Sigmoid colon (tissue), 6 donors: ENCODE measurements at regions not wholly inside any gene's neighbourhood (a gene's known extent, or its start where the extent isn't known, plus 50 kb on each side); places are given as distances from the start of the nearest gene placed in this dataset.
A peak's percentile ranks its signal among the peaks of the same experiment; 100 is the strongest.

Source experiments
- DNase-seq: peaks from one replicate; pipeline ENCODE4 v3.0.0-alpha.2; 2019
- H3K27ac ChIP-seq, 4 donors: fragments of 200-600 bp; sonication (generic); one replicate each; pipeline ENCODE4 v1.5.1; 2016 to 2019; ENCODE audit warnings: mild to moderate bottlenecking in 1 of 4
- H3K27me3 ChIP-seq, 3 donors: fragments of 200-600 bp; sonication (generic); one replicate each; pipeline ENCODE4 v1.5.1; 2019; ENCODE audit warnings: mild to moderate bottlenecking in 1 of 3
- H3K36me3 ChIP-seq, 4 donors: fragments of 200-600 bp; sonication (generic); one replicate each; pipeline ENCODE4 v1.5.1; 2016 to 2019
- H3K4me1 ChIP-seq, 4 donors: fragments of 200-600 bp; sonication (generic); one replicate each; pipeline ENCODE4 v1.5.1; 2017 to 2019
- H3K4me3 ChIP-seq, 4 donors: fragments of 200-600 bp; sonication (generic); one replicate each; pipeline ENCODE4 v1.5.1; 2017 to 2019; ENCODE audit warnings: mild to moderate bottlenecking in 2 of 4, moderate library complexity in 1 of 4
- H3K9me3 ChIP-seq, 4 donors: fragments of 200-600 bp in 3 of 4; sonication (generic) in 3 of 4; one replicate each; pipeline versions ENCODE4 v1.5.1 to v1.6.1; 2013 to 2019
- CTCF ChIP-seq, 4 experiments: fragments of 450-650 bp in 3 of 4; fragments of 200-600 bp in 1 of 4; IDR thresholded peaks; one replicate each; pipeline ENCODE4 v1.5.1; 2016 to 2019; ENCODE audit warnings: antibody characterized with exemption in 4 of 4, mild to moderate bottlenecking in 3 of 4, moderate library complexity in 2 of 4
- EP300 ChIP-seq, 4 donors: sonication (generic); formaldehyde crosslinking; IDR thresholded peaks; one replicate each; pipeline ENCODE4 v1.6.1; 2017; ENCODE audit warnings: antibody characterized with exemption in 4 of 4
- POLR2A ChIP-seq, 2 donors: fragments of 450-650 bp; IDR thresholded peaks; one replicate each; pipeline ENCODE4 v1.6.1; 2016; ENCODE audit warnings: antibody characterized with exemption in 2 of 2, mild to moderate bottlenecking in 2 of 2, moderate library complexity in 2 of 2
- POLR2AphosphoS5 ChIP-seq, 4 donors: sonication (generic); formaldehyde crosslinking; IDR thresholded peaks; one replicate each; pipeline ENCODE4 v1.6.1; 2017; ENCODE audit warnings: antibody characterized with exemption in 4 of 4
- WGBS, 2 donors: extraction: QIAGEN DNeasy Blood & Tissue Kit; methylation state at CpG; one replicate each; pipeline ENCODE4 v1.1.7; 2013; 5-methylcytosine and 5-hydroxymethylcytosine counted together
- intact Hi-C: fragments of 100-400 bp; cut with DNase I; formaldehyde crosslinking; loops from one replicate; pipeline ENCODE4 v1.15.1; 2023
- donor health status: healthy with polysubstance abuse.
- donor health status: healthy.

- Histone ChIP-seq H3K9me3 (no peaks in the 10 kb centered on the region), H3K27ac (no peak overlapping the region), H3K4me3 (no peak overlapping the region), H3K27me3 (no peaks in the 10 kb centered on the region), H3K36me3 (no peaks in the 10 kb centered on the region), H3K4me1 (peaks cover 0 to 24% (median 20%) of the 10 kb centered on the region in 4 donors)
- no peak for TF ChIP-seq POLR2AphosphoS5 (IDR thresholded peaks at IDR 0.05)
- TF ChIP-seq EP300 (IDR thresholded peaks at IDR 0.05) = no peak
- no peak for TF ChIP-seq CTCF (IDR thresholded peaks at IDR 0.05)
- TF ChIP-seq POLR2A (IDR thresholded peaks at IDR 0.05) = no peak
- DNase-seq = no peak
- 43 to 76% methylated on average over 9 of the region's 9 CpGs for WGBS, 2 donors
- intact Hi-C loops = no loop called here
These were observed 140.6 kb upstream of the GSE1 start for GRCh38 chr16:85472514-85472913.

GRCh38 chr16:85473323-85473722 is 139.8 kb upstream of the GSE1 start:
- H3K4me3 ChIP-seq = no peak overlapping the region
- intact Hi-C loops = no loop called here
- no peak for TF ChIP-seq POLR2A (IDR thresholded peaks at IDR 0.05)
- TF ChIP-seq CTCF (IDR thresholded peaks at IDR 0.05) = no peak
- TF ChIP-seq POLR2AphosphoS5 (IDR thresholded peaks at IDR 0.05) = no peak
- TF ChIP-seq EP300 (IDR thresholded peaks at IDR 0.05) = no peak
- no peaks in the 10 kb centered on the region for H3K9me3 ChIP-seq
- no peaks in the 10 kb centered on the region for H3K27me3 ChIP-seq
- no peaks in the 10 kb centered on the region for H3K36me3 ChIP-seq
- 89 to 92% methylated on average over 8 of the region's 8 CpGs for WGBS, 2 donors
- DNase-seq = no peak
- no peak overlapping the region for H3K27ac ChIP-seq
- H3K4me1 ChIP-seq = peaks cover 0 to 24% (median 20%) of the 10 kb centered on the region in 4 donors

GRCh38 chr16:85473909-85474620 is 139.1 kb upstream of the GSE1 start:
- Histone ChIP-seq H3K36me3 (no peaks in the 10 kb centered on the region), H3K27me3 (no peaks in the 10 kb centered on the region), H3K27ac (peak overlapping the region in 1 of 4 donors; percentile 27), H3K9me3 (no peaks in the 10 kb centered on the region), H3K4me3 (no peak overlapping the region), H3K4me1 (peaks cover 0 to 24% (median 20%) of the 10 kb centered on the region in 4 donors)
- no peak for TF ChIP-seq EP300 (IDR thresholded peaks at IDR 0.05)
- TF ChIP-seq CTCF (IDR thresholded peaks at IDR 0.05) = no peak
- no peak for TF ChIP-seq POLR2A (IDR thresholded peaks at IDR 0.05)
- no peak for TF ChIP-seq POLR2AphosphoS5 (IDR thresholded peaks at IDR 0.05)
- 63 to 76% methylated on average over 21 of the region's 21 CpGs for WGBS, 2 donors
- intact Hi-C loops = no loop called here
- DNase-seq = peak; percentile 63

- TF ChIP-seq EP300 (IDR thresholded peaks at IDR 0.05) (no peak), POLR2A (IDR thresholded peaks at IDR 0.05) (no peak), CTCF (IDR thresholded peaks at IDR 0.05) (no peak), POLR2AphosphoS5 (IDR thresholded peaks at IDR 0.05) (no peak)
- Histone ChIP-seq H3K4me1 (peaks cover 0 to 24% (median 20%) of the 10 kb centered on the region in 4 donors), H3K36me3 (no peaks in the 10 kb centered on the region), H3K27ac (peak overlapping the region in 3 of 4 donors; percentile 27 to 55 (median 33)), H3K9me3 (no peaks in the 10 kb centered on the region), H3K27me3 (no peaks in the 10 kb centered on the region), H3K4me3 (no peak overlapping the region)
- intact Hi-C loops = no loop called here
- DNase-seq = no peak
- WGBS, 2 donors = 72 to 80% methylated on average over 9 of the region's 9 CpGs
These were observed 138.4 kb upstream of the GSE1 start for GRCh38 chr16:85474621-85475217.
